Testis (tissue), 2 donors: ENCODE measurements at regions not wholly inside any gene's neighbourhood (a gene's known extent, or its start where the extent isn't known, plus 50 kb on each side); places are given as distances from the start of the nearest gene placed in this dataset.

ENCODE experiments used
- CTCF ChIP-seq, 3 experiments: fragments of 450-650 bp in 2 of 3; fragments of 200-600 bp in 1 of 3; sonication (generic) in 1 of 3; IDR thresholded peaks; one replicate each; pipeline ENCODE4 v1.5.1; 2016 to 2019; ENCODE audit warnings: antibody characterized with exemption in 3 of 3, mild to moderate bottlenecking in 2 of 3, moderate library complexity in 1 of 3
- POLR2A ChIP-seq: fragments of 450-650 bp; IDR thresholded peaks from one replicate; pipeline ENCODE4 v1.6.1; 2017; ENCODE audit warnings: antibody characterized with exemption, mild to moderate bottlenecking, moderate library complexity

GRCh38 chr14:38758661-38759060, 344.4 kb downstream of the SEC23A start:
- no peak for TF ChIP-seq CTCF (IDR thresholded peaks at IDR 0.05)
- TF ChIP-seq POLR2A, result no peak
